ENCODE measurements at regions not wholly inside any gene's neighbourhood (a gene's known extent, or its start where the extent isn't known, plus 50 kb on each side); places are given as distances from the start of the nearest gene placed in this dataset.

DNA sequence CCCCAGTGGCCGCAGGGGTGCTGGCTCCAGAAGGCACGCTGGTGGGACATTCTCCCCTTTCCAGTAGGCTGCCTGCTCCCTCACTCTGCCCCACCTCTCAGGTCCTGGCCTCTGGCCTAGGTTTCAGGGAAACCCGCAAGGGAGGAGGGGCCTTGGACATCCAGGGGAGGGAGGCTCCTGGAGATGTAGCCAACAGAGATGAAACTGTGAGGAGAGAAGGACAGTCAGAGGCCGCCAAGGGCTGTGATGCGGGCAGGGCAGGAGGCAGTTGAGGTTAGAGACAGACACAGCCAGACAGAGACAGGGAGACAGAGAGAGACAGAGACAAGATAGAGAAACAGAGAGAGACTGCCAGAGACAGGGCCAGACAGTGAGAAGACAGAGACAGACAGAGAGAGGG, 127.7 kb downstream of the UQCRFS1 start:
- TF ChIP-seq, protein P1, sequence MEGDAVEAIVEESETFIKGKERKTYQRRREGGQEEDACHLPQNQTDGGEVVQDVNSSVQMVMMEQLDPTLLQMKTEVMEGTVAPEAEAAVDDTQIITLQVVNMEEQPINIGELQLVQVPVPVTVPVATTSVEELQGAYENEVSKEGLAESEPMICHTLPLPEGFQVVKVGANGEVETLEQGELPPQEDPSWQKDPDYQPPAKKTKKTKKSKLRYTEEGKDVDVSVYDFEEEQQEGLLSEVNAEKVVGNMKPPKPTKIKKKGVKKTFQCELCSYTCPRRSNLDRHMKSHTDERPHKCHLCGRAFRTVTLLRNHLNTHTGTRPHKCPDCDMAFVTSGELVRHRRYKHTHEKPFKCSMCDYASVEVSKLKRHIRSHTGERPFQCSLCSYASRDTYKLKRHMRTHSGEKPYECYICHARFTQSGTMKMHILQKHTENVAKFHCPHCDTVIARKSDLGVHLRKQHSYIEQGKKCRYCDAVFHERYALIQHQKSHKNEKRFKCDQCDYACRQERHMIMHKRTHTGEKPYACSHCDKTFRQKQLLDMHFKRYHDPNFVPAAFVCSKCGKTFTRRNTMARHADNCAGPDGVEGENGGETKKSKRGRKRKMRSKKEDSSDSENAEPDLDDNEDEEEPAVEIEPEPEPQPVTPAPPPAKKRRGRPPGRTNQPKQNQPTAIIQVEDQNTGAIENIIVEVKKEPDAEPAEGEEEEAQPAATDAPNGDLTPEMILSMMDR (IDR thresholded peaks at IDR 0.05), result no peak
- TF ChIP-seq POLR2A (IDR thresholded peaks at IDR 0.05), result no peak
